PC-9 (cell line): ENCODE measurements at regions not wholly inside any gene's neighbourhood (a gene's known extent, or its start where the extent isn't known, plus 50 kb on each side); places are given as distances from the start of the nearest gene placed in this dataset.

Experiments used
- EZH2 ChIP-seq: fragments of 200-600 bp; sonication (generic); IDR thresholded peaks from 2 replicates; pipeline ENCODE4 v1.8.0; 2017; ENCODE audit warnings: antibody characterized with exemption, low read depth
- TF ChIP-seq, protein P1 (sequence below): fragments of 200-600 bp; sonication (generic); conservative IDR thresholded peaks from 2 replicates; pipeline ENCODE4 v1.6.1; 2017; ENCODE audit warnings: mixed run types, antibody characterized with exemption, mild to moderate bottlenecking, moderate library complexity

GRCh38 chr12:124190312-124191023 is 104.4 kb upstream of the RFLNA start:
- TF ChIP-seq, protein P1, sequence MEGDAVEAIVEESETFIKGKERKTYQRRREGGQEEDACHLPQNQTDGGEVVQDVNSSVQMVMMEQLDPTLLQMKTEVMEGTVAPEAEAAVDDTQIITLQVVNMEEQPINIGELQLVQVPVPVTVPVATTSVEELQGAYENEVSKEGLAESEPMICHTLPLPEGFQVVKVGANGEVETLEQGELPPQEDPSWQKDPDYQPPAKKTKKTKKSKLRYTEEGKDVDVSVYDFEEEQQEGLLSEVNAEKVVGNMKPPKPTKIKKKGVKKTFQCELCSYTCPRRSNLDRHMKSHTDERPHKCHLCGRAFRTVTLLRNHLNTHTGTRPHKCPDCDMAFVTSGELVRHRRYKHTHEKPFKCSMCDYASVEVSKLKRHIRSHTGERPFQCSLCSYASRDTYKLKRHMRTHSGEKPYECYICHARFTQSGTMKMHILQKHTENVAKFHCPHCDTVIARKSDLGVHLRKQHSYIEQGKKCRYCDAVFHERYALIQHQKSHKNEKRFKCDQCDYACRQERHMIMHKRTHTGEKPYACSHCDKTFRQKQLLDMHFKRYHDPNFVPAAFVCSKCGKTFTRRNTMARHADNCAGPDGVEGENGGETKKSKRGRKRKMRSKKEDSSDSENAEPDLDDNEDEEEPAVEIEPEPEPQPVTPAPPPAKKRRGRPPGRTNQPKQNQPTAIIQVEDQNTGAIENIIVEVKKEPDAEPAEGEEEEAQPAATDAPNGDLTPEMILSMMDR, result no peak
- no peak for TF ChIP-seq EZH2
